ENCODE measurements at regions not wholly inside any gene's neighbourhood (a gene's known extent, or its start where the extent isn't known, plus 50 kb on each side); places are given as distances from the start of the nearest gene placed in this dataset.

GRCh38 chr5:3429962-3430361 lies 165.7 kb upstream of the IRX1 start:
- TF ChIP-seq CTCF (IDR thresholded peaks at IDR 0.05): no peak
- no peak for TF ChIP-seq EP300 (IDR thresholded peaks at IDR 0.05; ENCODE audit: low read depth)
- TF ChIP-seq POLR2AphosphoS5 (IDR thresholded peaks at IDR 0.05): no peak

Data from transverse colon (tissue), 4 donors.